Ovary (tissue), 3 donors: ENCODE measurements at regions not wholly inside any gene's neighbourhood (a gene's known extent, or its start where the extent isn't known, plus 50 kb on each side); places are given as distances from the start of the nearest gene placed in this dataset.

Experiments used
- EP300 ChIP-seq: sonication (generic); formaldehyde crosslinking; IDR thresholded peaks from one replicate; pipeline ENCODE4 v1.6.1; 2017; ENCODE audit warnings: antibody characterized with exemption
- POLR2A ChIP-seq: fragments of 450-650 bp; IDR thresholded peaks from one replicate; pipeline ENCODE4 v1.6.1; 2017; ENCODE audit warnings: antibody characterized with exemption, mild to moderate bottlenecking, moderate library complexity
- TF ChIP-seq, protein P1 (sequence below), 3 donors: fragments of 450-650 bp in 2 of 3; fragments of 200-600 bp in 1 of 3; IDR thresholded peaks; one replicate each; pipeline versions ENCODE4 v1.5.1 to v1.8.0; 2016 to 2022; ENCODE audit warnings: antibody characterized with exemption in 3 of 3, mild to moderate bottlenecking in 1 of 3
- donor health status: DM: no; HTN: no; CAD: no.

DNA sequence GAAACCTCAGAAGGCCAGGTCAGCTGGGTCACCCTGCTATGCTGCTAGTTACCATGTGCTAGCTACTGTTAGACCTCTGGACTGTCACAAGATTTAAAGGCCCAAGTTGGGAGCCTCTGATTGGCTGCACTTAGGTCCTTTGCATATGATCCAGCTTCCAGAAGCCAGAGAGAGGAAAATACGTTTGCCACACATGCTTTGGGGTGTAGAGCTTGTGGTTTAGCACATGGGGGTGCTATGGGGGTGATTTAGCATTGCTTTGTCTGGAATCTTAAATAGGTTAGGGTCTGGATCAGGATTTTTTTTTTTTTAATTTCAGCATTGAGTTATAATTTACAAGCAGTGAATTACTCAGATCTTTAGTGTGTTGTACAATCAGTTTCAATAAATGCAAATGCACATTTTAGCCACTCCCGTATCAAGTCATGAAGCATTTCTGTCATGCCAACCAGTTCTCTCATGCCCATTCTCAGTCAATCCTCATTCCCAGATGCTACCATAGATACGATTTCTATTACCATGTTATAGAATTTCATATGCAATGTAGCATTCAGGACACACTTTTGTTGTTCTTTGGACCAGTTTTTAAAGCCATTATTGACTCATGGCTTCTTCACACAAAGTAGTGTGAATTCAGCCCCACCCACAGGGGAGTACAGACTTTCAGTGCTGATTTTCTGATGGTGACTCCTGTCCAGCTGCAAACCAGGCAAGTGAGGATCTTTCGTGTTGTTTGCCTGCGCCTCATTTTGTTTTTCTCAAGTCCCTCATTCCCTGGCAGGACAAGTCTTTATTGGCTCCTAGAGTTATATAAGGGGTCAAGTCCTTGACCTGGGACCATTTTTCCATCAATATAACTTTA, 250.4 kb downstream of the LRRC70 start:
- TF ChIP-seq, protein P1, sequence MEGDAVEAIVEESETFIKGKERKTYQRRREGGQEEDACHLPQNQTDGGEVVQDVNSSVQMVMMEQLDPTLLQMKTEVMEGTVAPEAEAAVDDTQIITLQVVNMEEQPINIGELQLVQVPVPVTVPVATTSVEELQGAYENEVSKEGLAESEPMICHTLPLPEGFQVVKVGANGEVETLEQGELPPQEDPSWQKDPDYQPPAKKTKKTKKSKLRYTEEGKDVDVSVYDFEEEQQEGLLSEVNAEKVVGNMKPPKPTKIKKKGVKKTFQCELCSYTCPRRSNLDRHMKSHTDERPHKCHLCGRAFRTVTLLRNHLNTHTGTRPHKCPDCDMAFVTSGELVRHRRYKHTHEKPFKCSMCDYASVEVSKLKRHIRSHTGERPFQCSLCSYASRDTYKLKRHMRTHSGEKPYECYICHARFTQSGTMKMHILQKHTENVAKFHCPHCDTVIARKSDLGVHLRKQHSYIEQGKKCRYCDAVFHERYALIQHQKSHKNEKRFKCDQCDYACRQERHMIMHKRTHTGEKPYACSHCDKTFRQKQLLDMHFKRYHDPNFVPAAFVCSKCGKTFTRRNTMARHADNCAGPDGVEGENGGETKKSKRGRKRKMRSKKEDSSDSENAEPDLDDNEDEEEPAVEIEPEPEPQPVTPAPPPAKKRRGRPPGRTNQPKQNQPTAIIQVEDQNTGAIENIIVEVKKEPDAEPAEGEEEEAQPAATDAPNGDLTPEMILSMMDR (IDR thresholded peaks at IDR 0.05) = no peak
- TF ChIP-seq EP300 (no peak), POLR2A (no peak)
